GM23338 (cell line): ENCODE measurements at regions not wholly inside any gene's neighbourhood (a gene's known extent, or its start where the extent isn't known, plus 50 kb on each side); places are given as distances from the start of the nearest gene placed in this dataset. TPM values are rescaled to one million over a fixed set of nuclear protein-coding genes. Genes with fewer than 3 reads are reported as not detected.

Source experiments
- ATAC-seq: fragments of 200-7000 bp; cut with Tn5 transposase; 3 replicates; pipeline ENCODE4 v1.9.1; 2020
- DNase-seq: peaks from one replicate; pipeline ENCODE4 v3.0.0-alpha.2; 2015; ENCODE audit warnings: low spot score
- H2AFZ ChIP-seq: fragments of 200-600 bp; sonication (generic); 2 replicates; pipeline ENCODE4 v1.8.0; 2016; ENCODE audit warnings: antibody characterized with exemption, mild to moderate bottlenecking, moderate library complexity
- H3F3A ChIP-seq: fragments of 200-600 bp; sonication (generic); replicated peaks from 2 replicates; pipeline ENCODE4 v1.8.0; 2017; ENCODE audit warnings: antibody characterized with exemption, mixed run types, low read depth
- H3K27ac ChIP-seq: fragments of 200-600 bp; sonication (generic); 2 replicates; pipeline ENCODE4 v1.6.1; 2016; ENCODE audit warnings: low read depth
- H3K27me3 ChIP-seq: fragments of 200-600 bp; sonication (generic); 2 replicates; pipeline ENCODE4 v1.8.0; 2016; ENCODE audit warnings: mild to moderate bottlenecking, mixed run types, moderate library complexity; ENCODE audit not compliant: insufficient read depth
- H3K36me3 ChIP-seq: fragments of 200-600 bp; sonication (generic); 2 replicates; pipeline ENCODE4 v1.8.0; 2016; ENCODE audit warnings: mild to moderate bottlenecking; ENCODE audit not compliant: insufficient read depth
- H3K4me1 ChIP-seq: fragments of 200-600 bp; sonication (generic); 2 replicates; pipeline ENCODE4 v1.8.0; 2016; ENCODE audit warnings: mild to moderate bottlenecking, moderate library complexity; ENCODE audit not compliant: insufficient read depth
- H3K4me2 ChIP-seq: fragments of 200-600 bp; sonication (generic); 2 replicates; pipeline ENCODE4 v1.7.1; 2017; ENCODE audit warnings: mixed run types
- H3K4me3 ChIP-seq: fragments of 200-600 bp; sonication (generic); 2 replicates; pipeline ENCODE4 v1.6.1; 2016; ENCODE audit warnings: mixed run types
- H3K79me2 ChIP-seq: fragments of 200-600 bp; sonication (generic); replicated peaks from 2 replicates; pipeline ENCODE4 v1.8.0; 2017; ENCODE audit warnings: mild to moderate bottlenecking; ENCODE audit not compliant: insufficient read depth
- H3K9me2 ChIP-seq: fragments of 200-600 bp; sonication (generic); 2 replicates; pipeline ENCODE4 v1.8.0; 2017; ENCODE audit not compliant: insufficient read depth
- H4K20me1 ChIP-seq: fragments of 200-600 bp; sonication (generic); replicated peaks from 2 replicates; pipeline ENCODE4 v1.8.0; 2017; ENCODE audit warnings: mild to moderate bottlenecking; ENCODE audit not compliant: insufficient read depth
- H3K27ac Mint-ChIP-seq: 2 replicates; pipeline ENCODE4 v1.8.0; 2020; ENCODE audit warnings: inconsistent platforms, mild to moderate bottlenecking, moderate library complexity, mixed read lengths
- H3K27me3 Mint-ChIP-seq: 3 replicates; pipeline ENCODE4 v1.8.0; 2022; ENCODE audit warnings: low read depth, mild to moderate bottlenecking, moderate library complexity, mixed read lengths, inconsistent platforms; ENCODE audit not compliant: insufficient read depth, poor library complexity
- H3K36me3 Mint-ChIP-seq: 3 replicates; pipeline ENCODE4 v1.8.0; 2021; ENCODE audit warnings: low read depth, mild to moderate bottlenecking, inconsistent platforms, moderate library complexity, mixed read lengths
- H3K4me1 Mint-ChIP-seq: 3 replicates; pipeline ENCODE4 v1.8.0; 2020; ENCODE audit warnings: mild to moderate bottlenecking, inconsistent platforms, mixed read lengths
- H3K4me3 Mint-ChIP-seq: 3 replicates; pipeline ENCODE4 v1.8.0; 2021; ENCODE audit warnings: moderate library complexity, mild to moderate bottlenecking, inconsistent platforms, mixed read lengths
- H3K9me3 Mint-ChIP-seq: 3 replicates; pipeline ENCODE4 v1.8.0; 2020; ENCODE audit warnings: moderate library complexity, mild to moderate bottlenecking, inconsistent platforms, mixed read lengths
- CREB1 ChIP-seq: fragments of 250-450 bp; sonication (Bioruptor Pico); IDR thresholded peaks from 2 replicates; pipeline ENCODE4 v1.5.0; 2020; ENCODE audit warnings: low read depth, mild to moderate bottlenecking, moderate library complexity
- CTCF ChIP-seq, 2 experiments: fragments of 200-600 bp in 1 of 2; sonication (generic) in 1 of 2; conservative IDR thresholded peaks; 2 replicates each; pipeline versions ENCODE4 v1.5.1 to v1.6.1; 2016 to 2017; ENCODE audit warnings: antibody characterized with exemption in 2 of 2, low read depth in 2 of 2, mild to moderate bottlenecking in 2 of 2, moderate library complexity in 1 of 2
- POLR2AphosphoS5 ChIP-seq: IDR thresholded peaks from 2 replicates; pipeline ENCODE4 v1.6.1; 2016; ENCODE audit warnings: antibody characterized with exemption, low read depth
- REST ChIP-seq: IDR thresholded peaks from one replicate; pipeline ENCODE4 v1.6.1; 2018; ENCODE audit warnings: antibody characterized with exemption; ENCODE audit not compliant: unreplicated experiment
- ZNF114 ChIP-seq: fragments of 250-450 bp; sonication (Bioruptor Pico); IDR thresholded peaks from 2 replicates; pipeline ENCODE4 v1.5.0; 2020; ENCODE audit warnings: mild to moderate bottlenecking, moderate library complexity
- small RNA-seq: library from RNA; depleted of rRNA; stranded (forward); fragments of <200 nt; gene quantifications from one replicate; pipeline ENCODE3, GENCODE V24; 2014; ENCODE audit warnings: low replicate concordance

- Histone ChIP-seq H3K27ac (no peak overlapping the region), H4K20me1 (no peaks in the 10 kb centered on the region), H3K27me3 (peaks cover 83% of the 10 kb centered on the region), H3K36me3 (no peaks in the 10 kb centered on the region), H3F3A (no peaks in the 10 kb centered on the region), H3K4me2 (peak overlapping the region; percentile 82), H2AFZ (no peak overlapping the region), H3K4me3 (peak overlapping the region; percentile 58), H3K4me1 (peaks cover 34% of the 10 kb centered on the region), H3K79me2 (peaks cover 5% of the 10 kb centered on the region), H3K9me2 (no peaks in the 10 kb centered on the region)
- Mint-ChIP-seq H3K36me3 (peaks cover 8% of the 10 kb centered on the region; the same call in 1 of the 3 replicates), H3K4me3 (peak overlapping the region; percentile 62), H3K27me3 (peaks cover 58% of the 10 kb centered on the region), H3K27ac (no peak overlapping the region), H3K4me1 (peaks cover 46% of the 10 kb centered on the region), H3K9me3 (no peaks in the 10 kb centered on the region)
- ATAC-seq (no peak), DNase-seq (peak; percentile 40)
- TF ChIP-seq ZNF114 (CRISPR knock-in tag) (no peak), CTCF (conservative IDR thresholded peaks at IDR 0.05; ENCODE audit: low read depth in 2 of 2) (no peak), REST (no peak), POLR2AphosphoS5 (no peak), CREB1 (CRISPR knock-in tag) (no peak)
Measured at GRCh38 chrX:40147971-40148370, 50.2 kb upstream of the BCOR start.

Small RNAs in the stretch of these regions (small RNA-seq; reads per million reads assigned to genes)
- not detected for gene RF00019
